A673 (cell line): ENCODE measurements at regions not wholly inside any gene's neighbourhood (a gene's known extent, or its start where the extent isn't known, plus 50 kb on each side); places are given as distances from the start of the nearest gene placed in this dataset.

Experiments
- CTCF ChIP-seq: fragments of 300-800, 200-600 bp; sonication (generic); conservative IDR thresholded peaks from 2 replicates; pipeline ENCODE4 v1.5.1; 2017; ENCODE audit warnings: low read depth, mild to moderate bottlenecking, antibody characterized with exemption, low read length, moderate library complexity, mixed read lengths
- EZH2 ChIP-seq: fragments of 200-600 bp; sonication (generic); IDR thresholded peaks from 2 replicates; pipeline ENCODE4 v1.6.1; 2017; ENCODE audit warnings: borderline replicate concordance, low read depth, mild to moderate bottlenecking, mixed read lengths, antibody characterized with exemption, low read length; ENCODE audit not compliant: poor library complexity, severe bottlenecking

GRCh38 chr22:44404341-44405020, 91.7 kb upstream of the SHISAL1 start:
- no peak for TF ChIP-seq CTCF
- TF ChIP-seq EZH2: no peak
